Peyer's patch (tissue), 4 donors: ENCODE measurements at regions not wholly inside any gene's neighbourhood (a gene's known extent, or its start where the extent isn't known, plus 50 kb on each side); places are given as distances from the start of the nearest gene placed in this dataset.

ENCODE experiments used
- CTCF ChIP-seq, 6 experiments: fragments of 450-650 bp in 4 of 6; fragments of 200-600 bp in 2 of 6; sonication (generic) in 1 of 6; IDR thresholded peaks; one replicate each; pipeline ENCODE4 v1.5.1; 2017 to 2019; ENCODE audit warnings: antibody characterized with exemption in 6 of 6, mild to moderate bottlenecking in 3 of 6, moderate library complexity in 1 of 6
- POLR2A ChIP-seq, 2 donors: fragments of 450-650 bp; IDR thresholded peaks; one replicate each; pipeline ENCODE4 v1.5.1; 2017; ENCODE audit warnings: antibody characterized with exemption in 2 of 2, mild to moderate bottlenecking in 2 of 2, moderate library complexity in 2 of 2

DNA sequence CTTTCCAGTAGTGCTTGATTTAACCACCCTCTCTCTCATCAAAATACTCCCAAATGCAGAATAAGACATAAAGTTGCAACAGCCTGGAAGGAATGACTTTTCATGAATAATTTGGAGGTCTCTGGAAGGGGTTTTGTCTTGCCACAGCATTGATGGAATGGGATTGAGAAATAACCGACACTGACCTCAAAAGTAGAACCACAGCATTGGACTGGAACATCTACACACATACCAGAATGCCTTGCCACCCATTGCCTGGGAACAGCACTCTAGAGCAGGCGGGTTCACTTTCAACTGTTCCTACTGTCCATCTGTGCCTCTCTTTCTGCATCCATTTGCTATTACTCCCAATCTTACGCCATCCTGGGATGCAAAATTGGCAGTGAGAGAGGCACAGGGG lies 149.1 kb upstream of the USP24 start:
- TF ChIP-seq POLR2A (IDR thresholded peaks at IDR 0.05) (no peak), CTCF (IDR thresholded peaks at IDR 0.05) (no peak)
